Coronary artery (tissue), 2 donors: ENCODE measurements at regions not wholly inside any gene's neighbourhood (a gene's known extent, or its start where the extent isn't known, plus 50 kb on each side); places are given as distances from the start of the nearest gene placed in this dataset.

Source experiments
- DNase-seq: peaks from one replicate; pipeline ENCODE4 v3.0.0-alpha.2; 2017; ENCODE audit warnings: low spot score
- H3K27ac ChIP-seq, 2 donors: fragments of 200-600 bp; sonication (generic); one replicate each; pipeline ENCODE4 v1.5.1; 2016 to 2019
- H3K4me3 ChIP-seq: fragments of 200-600 bp; sonication (generic); 2 replicates; pipeline ENCODE4 v1.5.1; 2016; ENCODE audit warnings: mild to moderate bottlenecking, moderate library complexity
- TF ChIP-seq, protein P1 (sequence below): fragments of 200-600 bp; sonication (generic); IDR thresholded peaks from one replicate; pipeline ENCODE4 v1.5.1; 2019; ENCODE audit warnings: antibody characterized with exemption

DNA sequence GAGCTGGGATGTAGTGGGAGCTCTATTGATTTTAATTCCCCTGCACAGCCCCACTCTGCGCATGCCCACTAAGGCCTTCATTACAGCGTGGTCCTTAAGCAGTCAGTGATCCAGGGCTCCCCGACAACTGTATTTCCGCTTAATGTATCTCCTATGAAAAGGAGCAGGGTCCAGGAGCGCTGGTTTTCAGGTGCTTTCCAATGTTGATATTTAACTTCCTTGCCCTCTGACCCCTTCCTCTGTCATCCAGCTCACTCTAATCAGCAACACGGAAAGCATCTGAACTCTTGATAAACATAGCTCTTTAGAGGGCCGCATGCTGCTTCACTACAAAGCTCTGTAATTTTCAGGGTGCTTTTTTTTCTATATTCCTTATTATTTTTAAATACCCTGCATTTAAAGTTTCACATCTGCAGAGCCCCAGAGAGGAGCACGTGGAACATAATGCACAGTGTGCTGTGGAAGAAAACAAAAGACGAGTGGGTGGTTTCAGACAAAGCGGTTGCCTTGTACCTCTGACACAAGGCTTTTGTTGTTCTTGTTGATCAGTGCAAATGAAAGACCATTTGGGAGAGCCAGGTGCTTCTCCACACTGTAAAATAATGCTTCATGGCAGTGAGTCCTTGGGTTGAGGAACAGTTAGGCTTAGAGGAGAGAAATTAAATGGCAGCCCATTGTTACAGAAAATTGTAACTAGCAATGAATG lies 465.9 kb upstream of the CELF2 start:
- DNase-seq = no peak
- Histone ChIP-seq H3K27ac (no peak overlapping the region), H3K4me3 (no peak overlapping the region)
- TF ChIP-seq, protein P1, sequence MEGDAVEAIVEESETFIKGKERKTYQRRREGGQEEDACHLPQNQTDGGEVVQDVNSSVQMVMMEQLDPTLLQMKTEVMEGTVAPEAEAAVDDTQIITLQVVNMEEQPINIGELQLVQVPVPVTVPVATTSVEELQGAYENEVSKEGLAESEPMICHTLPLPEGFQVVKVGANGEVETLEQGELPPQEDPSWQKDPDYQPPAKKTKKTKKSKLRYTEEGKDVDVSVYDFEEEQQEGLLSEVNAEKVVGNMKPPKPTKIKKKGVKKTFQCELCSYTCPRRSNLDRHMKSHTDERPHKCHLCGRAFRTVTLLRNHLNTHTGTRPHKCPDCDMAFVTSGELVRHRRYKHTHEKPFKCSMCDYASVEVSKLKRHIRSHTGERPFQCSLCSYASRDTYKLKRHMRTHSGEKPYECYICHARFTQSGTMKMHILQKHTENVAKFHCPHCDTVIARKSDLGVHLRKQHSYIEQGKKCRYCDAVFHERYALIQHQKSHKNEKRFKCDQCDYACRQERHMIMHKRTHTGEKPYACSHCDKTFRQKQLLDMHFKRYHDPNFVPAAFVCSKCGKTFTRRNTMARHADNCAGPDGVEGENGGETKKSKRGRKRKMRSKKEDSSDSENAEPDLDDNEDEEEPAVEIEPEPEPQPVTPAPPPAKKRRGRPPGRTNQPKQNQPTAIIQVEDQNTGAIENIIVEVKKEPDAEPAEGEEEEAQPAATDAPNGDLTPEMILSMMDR = no peak

DNA sequence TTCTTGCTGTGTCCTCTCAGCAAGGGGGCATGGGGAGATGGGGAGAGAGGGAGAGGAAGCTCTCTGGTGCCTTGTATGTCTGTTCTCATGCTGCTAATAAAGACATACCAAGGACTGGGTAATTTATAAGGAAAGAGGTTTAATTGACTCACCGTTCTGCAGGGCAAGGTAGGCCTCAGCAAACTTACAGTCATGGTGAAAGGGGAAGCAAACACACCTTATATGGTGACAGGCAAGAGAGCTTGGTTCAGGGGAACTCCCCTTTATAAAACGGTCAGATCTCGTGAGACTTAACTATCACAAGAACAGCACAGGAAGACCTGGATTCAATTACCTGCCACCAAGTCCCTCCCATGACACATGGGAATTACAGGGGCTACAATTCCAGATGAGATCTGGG lies 464.7 kb upstream of the CELF2 start:
- H3K4me3 ChIP-seq = no peak overlapping the region
- DNase-seq = no peak
- no peak overlapping the region for H3K27ac ChIP-seq
- TF ChIP-seq, protein P1 = no peak

DNA sequence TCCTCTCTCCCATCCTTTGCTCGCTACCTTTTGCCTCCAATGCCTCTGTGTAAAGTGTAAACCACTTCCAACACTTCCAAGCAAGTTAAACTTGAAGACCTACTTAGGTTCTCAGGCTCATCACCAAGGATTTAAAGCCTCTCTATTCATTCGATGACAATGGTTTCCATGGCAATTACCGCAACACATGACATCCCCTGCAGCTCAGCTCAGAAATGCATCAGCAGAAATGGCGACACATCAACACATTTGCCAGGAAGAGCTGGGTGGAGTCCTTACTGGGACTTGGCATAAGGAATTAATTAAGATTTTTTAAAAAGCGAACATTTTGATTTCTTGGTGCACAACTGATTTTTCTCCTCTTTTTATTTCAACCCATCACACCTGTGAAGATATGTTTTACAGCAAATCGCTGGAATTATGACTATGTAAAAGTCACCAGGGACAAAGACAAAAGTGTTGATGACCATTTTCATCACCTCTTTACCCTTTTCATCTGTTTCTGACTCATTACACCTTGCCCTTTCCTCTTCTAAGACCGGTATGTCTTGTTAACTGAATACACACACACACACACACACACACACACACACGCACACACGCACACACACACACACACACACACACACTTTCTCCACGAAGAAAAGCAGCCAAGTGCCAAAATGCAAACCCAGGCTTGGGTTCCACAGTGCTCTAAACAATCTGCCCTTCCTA lies 453.4 kb upstream of the CELF2 start:
- TF ChIP-seq, protein P1 = no peak
- no peak for DNase-seq
- Histone ChIP-seq H3K27ac (no peak overlapping the region), H3K4me3 (no peak overlapping the region)

DNA sequence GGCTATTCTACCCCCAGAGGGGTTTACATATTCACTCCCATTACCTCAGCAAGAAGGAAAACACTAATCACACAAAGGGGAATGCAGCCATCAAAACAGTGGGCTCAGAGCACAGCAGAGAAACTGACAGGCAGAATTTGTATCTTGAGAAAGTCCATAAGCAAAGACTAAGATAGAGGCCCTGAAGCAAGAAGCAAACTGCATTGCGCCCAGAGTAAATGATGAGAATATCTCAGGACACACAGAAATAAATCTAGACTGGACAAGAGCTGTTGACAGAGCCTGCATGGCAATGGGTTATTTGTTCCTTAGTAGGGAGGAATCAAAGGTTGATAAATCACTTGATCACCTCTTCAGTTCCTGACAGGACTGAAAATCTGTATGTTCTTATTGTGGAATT lies 440.7 kb upstream of the CELF2 start:
- H3K4me3 ChIP-seq = no peak overlapping the region
- TF ChIP-seq, protein P1 = no peak
- no peak overlapping the region for H3K27ac ChIP-seq
- no peak for DNase-seq

DNA sequence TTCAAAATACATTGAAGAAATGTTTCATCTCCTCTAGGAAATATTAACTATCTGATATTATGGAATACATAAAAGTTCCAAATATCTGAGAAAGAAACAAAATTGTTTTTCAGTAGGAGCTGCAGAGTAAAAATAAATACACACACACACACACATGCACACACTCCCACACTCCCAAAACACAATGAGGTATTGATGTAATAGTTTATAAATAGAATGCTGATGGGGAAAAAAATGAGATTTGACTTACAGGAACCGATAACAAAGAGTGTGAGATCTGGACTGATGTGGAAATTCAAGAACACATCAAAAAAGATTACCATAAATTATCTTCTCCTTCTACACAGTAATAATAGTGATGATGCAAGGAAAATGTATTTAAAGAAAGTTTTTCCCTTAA lies 438.0 kb upstream of the CELF2 start:
- Histone ChIP-seq H3K27ac (no peak overlapping the region), H3K4me3 (no peak overlapping the region)
- DNase-seq = no peak
- TF ChIP-seq, protein P1 = no peak

DNA sequence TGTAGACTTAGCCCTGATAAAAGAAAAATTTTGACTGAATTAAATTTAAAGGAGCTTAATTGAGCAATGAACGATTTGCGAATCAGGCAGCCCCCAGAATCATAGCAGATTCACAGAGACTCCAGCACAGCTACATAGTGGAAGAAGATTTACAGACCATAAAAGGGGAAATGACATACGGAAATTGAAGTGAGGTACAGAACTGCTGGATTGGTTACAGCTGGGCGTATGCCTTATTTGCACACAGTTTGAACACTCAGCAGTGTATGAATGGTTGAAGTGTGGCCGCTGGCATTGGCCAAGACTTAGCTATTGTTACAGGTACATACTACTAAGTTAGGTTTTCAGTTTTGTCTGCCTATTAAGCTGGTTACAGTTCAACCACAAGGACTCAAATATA lies 433.5 kb upstream of the CELF2 start:
- Histone ChIP-seq H3K4me3 (no peak overlapping the region), H3K27ac (no peak overlapping the region)
- no peak for DNase-seq
- TF ChIP-seq, protein P1 = no peak
